BE2C (cell line): ENCODE measurements at regions not wholly inside any gene's neighbourhood (a gene's known extent, or its start where the extent isn't known, plus 50 kb on each side); places are given as distances from the start of the nearest gene placed in this dataset.
A peak's percentile ranks its signal among the peaks of the same experiment; 100 is the strongest.

Source experiments
- DNase-seq: peaks from one replicate; pipeline ENCODE4 v3.0.0-alpha.2; 2020
- H3K27me3 ChIP-seq: fragments of 250-450 bp; sonication (Bioruptor Pico); 2 replicates; pipeline ENCODE4 v1.5.1; 2020; ENCODE audit warnings: mild to moderate bottlenecking
- H3K36me3 ChIP-seq: fragments of 250-450 bp; sonication (Bioruptor Pico); 2 replicates; pipeline ENCODE4 v1.5.1; 2020; ENCODE audit warnings: mild to moderate bottlenecking
- H3K4me1 ChIP-seq: fragments of 250-450 bp; sonication (Bioruptor Pico); 2 replicates; pipeline ENCODE4 v1.5.1; 2020
- H3K4me3 ChIP-seq: 2 replicates; pipeline ENCODE4 v1.5.1; 2011; ENCODE audit warnings: low read depth, low read length
- H3K9me3 ChIP-seq: fragments of 250-450 bp; sonication (Bioruptor Pico); 2 replicates; pipeline ENCODE4 v1.5.1; 2020
- TF ChIP-seq, protein P1 (sequence below): IDR thresholded peaks from 2 replicates; pipeline ENCODE4 v1.5.1; 2012; ENCODE audit warnings: mild to moderate bottlenecking, low read depth, low read length

DNA sequence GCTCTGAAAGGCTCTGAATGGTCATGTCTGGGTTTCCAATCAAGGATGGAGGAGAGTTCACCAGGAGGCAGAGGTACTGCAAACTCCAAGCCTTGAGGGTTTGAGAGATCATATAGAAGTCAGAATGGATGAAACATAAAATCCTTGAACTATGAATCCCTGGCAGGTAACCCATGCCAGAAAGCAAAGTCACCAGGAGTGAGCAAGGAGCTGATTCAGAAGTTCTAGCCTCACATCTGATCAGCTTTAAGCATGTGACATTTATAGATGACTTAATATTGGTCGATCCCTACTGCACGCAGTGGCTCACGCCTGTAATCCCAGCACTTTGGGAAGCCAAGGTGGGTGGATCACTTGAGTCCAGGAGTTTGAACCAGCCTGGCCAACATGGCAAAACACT lies 126.1 kb upstream of the MED13L start:
- Histone ChIP-seq H3K4me1 (peaks cover 2% of the 10 kb centered on the region; the same call in 1 of the 2 replicates), H3K4me3 (no peak overlapping the region), H3K9me3 (no peaks in the 10 kb centered on the region; the same call in 1 of the 2 replicates), H3K27me3 (no peaks in the 10 kb centered on the region), H3K36me3 (no peaks in the 10 kb centered on the region)
- no peak for DNase-seq
- TF ChIP-seq, protein P1, sequence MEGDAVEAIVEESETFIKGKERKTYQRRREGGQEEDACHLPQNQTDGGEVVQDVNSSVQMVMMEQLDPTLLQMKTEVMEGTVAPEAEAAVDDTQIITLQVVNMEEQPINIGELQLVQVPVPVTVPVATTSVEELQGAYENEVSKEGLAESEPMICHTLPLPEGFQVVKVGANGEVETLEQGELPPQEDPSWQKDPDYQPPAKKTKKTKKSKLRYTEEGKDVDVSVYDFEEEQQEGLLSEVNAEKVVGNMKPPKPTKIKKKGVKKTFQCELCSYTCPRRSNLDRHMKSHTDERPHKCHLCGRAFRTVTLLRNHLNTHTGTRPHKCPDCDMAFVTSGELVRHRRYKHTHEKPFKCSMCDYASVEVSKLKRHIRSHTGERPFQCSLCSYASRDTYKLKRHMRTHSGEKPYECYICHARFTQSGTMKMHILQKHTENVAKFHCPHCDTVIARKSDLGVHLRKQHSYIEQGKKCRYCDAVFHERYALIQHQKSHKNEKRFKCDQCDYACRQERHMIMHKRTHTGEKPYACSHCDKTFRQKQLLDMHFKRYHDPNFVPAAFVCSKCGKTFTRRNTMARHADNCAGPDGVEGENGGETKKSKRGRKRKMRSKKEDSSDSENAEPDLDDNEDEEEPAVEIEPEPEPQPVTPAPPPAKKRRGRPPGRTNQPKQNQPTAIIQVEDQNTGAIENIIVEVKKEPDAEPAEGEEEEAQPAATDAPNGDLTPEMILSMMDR: no peak

DNA sequence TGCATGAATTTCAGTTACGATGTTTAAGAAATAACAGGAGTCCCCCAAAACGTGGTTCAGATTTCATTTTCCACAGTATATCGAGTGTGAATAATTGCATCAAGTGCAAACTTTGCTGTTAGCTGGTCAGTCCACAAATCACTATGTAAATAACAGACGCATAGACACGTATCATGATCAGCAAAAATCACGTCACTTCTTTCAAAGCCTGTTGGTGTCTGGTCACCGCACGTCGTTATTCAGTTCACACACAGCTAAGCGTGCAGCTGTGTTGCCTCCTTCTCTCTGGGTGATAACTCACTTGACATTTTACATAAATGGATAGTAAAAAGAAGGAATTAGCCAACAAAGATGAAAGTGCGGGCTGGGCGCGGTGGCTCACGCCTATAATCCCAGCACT lies 126.8 kb upstream of the MED13L start:
- Histone ChIP-seq H3K4me3 (no peak overlapping the region), H3K9me3 (no peaks in the 10 kb centered on the region; the same call in 1 of the 2 replicates), H3K27me3 (no peaks in the 10 kb centered on the region), H3K36me3 (no peaks in the 10 kb centered on the region), H3K4me1 (peaks cover 2% of the 10 kb centered on the region; the same call in 1 of the 2 replicates)
- TF ChIP-seq, protein P1: no peak
- DNase-seq: no peak

DNA sequence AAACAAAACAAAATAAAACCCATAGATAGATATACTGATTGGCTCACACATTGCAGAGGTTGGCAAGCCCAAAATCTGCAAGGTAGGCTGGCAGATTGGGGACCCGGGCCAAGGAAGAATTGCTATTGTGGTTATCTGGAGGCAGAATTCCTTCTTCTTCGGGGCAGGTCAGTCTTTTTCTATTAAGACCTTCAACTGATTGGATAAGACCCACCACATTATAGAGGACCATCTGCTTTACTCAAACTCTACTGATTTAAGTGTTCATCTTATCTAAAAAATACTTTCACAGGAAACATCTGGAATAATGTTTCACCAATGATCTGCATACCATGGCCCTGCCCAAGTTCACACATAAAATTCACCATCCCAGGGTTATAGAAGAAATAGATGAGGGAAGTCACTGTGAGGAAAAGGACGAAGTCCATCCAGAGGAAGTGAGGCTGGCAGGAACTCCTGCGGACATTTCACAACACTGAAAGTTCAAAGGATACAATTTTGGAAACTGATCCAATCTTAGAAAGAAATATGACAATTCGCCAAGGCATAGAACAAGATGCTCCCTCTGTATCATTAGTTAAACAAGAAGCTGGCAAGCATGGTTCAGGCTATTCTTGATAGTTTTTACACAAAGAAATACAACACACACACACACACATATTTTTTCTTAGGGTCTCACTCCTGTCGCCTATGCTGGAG lies 127.6 kb upstream of the MED13L start:
- peaks cover 2% of the 10 kb centered on the region; the same call in 1 of the 2 replicates for H3K4me1 ChIP-seq
- H3K9me3 ChIP-seq: no peaks in the 10 kb centered on the region
- no peak for DNase-seq
- TF ChIP-seq, protein P1: no peak
- H3K27me3 ChIP-seq: no peaks in the 10 kb centered on the region
- H3K4me3 ChIP-seq: no peak overlapping the region
- no peaks in the 10 kb centered on the region for H3K36me3 ChIP-seq

DNA sequence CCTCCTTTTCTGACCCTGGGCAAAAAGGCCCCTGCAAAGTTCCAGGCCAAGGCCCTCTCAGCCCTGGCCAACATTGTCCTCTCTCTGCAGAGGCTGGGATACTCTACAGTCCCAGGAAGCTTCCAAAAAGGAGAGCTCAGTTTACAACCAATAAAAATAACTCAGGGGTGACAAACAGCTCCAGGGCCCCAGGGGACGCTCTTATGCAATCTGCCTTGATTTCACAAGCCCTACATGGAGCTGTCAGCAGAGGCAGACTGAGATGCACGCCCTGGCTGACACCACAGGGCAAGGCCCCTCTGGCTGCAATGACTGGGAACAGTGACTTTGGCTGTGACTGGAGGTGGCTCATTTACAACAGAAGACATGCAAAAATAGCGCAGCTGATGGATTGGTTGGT lies 129.0 kb upstream of the MED13L start:
- H3K9me3 ChIP-seq: no peaks in the 10 kb centered on the region
- peaks cover 2% of the 10 kb centered on the region; the same call in 1 of the 2 replicates for H3K4me1 ChIP-seq
- DNase-seq: peak; percentile 68
- TF ChIP-seq, protein P1: 0 out of 2 replicates have a peak, but pooled peaks have one; percentile 8
- no peaks in the 10 kb centered on the region for H3K27me3 ChIP-seq
- H3K4me3 ChIP-seq: no peak overlapping the region
- no peaks in the 10 kb centered on the region for H3K36me3 ChIP-seq

DNA sequence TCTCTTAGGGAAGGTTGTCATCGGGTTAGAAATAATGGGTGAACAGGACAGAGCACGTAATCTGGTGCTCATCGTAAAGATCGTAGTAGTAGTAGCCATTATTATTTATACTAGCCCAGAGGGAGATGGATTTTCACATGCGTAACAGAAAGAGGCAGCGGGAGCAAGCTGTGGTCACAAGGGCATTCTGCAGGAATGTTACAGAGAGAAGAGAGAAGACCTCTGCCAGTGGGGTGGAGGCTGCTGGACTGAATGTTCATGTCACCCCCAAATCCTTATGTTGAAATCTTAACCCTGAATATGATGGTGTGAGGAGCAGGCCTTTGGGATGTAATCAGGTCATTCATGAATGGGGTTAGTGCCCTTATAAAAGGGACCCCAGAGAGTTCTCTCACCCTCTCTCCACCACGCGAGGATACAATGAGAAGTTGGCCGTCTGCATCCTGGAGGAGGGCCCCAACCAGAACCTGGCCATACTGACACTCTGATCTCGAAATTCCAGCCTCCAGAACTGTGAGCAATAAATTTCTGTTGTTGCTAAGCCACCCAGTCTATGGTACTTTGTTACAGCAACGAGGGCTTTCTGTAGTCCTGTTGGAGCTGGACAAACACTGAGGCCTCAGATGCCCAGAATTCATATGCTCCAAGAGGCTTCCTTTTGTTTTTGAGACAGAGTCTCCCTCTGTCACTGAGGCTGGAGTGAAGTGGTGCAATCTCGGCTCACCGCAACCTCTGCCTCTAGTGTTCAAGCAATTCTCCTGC lies 131.2 kb upstream of the MED13L start:
- Histone ChIP-seq H3K27me3 (no peaks in the 10 kb centered on the region), H3K36me3 (no peaks in the 10 kb centered on the region), H3K4me1 (no peaks in the 10 kb centered on the region), H3K4me3 (no peak overlapping the region), H3K9me3 (no peaks in the 10 kb centered on the region)
- no peak for DNase-seq
- TF ChIP-seq, protein P1: no peak

DNA sequence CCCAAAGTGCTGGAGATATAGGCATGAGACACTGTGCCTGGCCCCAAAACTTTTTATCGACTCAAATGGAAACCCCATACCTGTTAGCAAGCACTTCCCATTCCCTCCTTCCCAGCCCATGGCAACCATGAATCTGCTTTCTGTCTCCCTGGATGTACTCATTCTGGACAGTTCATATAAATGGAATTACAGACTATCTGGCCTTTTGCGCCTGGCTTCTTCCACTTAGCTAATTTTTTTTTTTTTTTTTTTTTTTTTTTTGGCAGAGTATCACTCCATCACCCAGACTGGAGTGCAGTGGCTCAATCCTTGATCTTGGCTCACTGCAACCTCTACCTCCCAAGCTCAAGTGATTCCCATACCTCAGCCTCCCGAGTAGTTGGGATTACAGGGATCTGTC lies 134.5 kb upstream of the MED13L start:
- Histone ChIP-seq H3K4me3 (no peak overlapping the region), H3K36me3 (no peaks in the 10 kb centered on the region), H3K9me3 (no peaks in the 10 kb centered on the region), H3K27me3 (no peaks in the 10 kb centered on the region), H3K4me1 (no peaks in the 10 kb centered on the region)
- TF ChIP-seq, protein P1: no peak
- no peak for DNase-seq
